ENCODE measurements at regions not wholly inside any gene's neighbourhood (a gene's known extent, or its start where the extent isn't known, plus 50 kb on each side); places are given as distances from the start of the nearest gene placed in this dataset.
"Not testable (repeated sequence)": the region's sequence is repeated elsewhere in the genome, so short reads cannot be mapped to it uniquely, and the experiment has no call there.

- DNase-seq, result no peak
- H3K9me3 ChIP-seq (ENCODE audit: control insufficient read depth, low read length), result peaks cover 2% of the 10 kb centered on the region
- H3K27me3 ChIP-seq (ENCODE audit: control insufficient read depth, insufficient read depth), result no peaks in the 10 kb centered on the region
- no peak overlapping the region for H3K27ac ChIP-seq (ENCODE audit: low read length)
- ATAC-seq, result no peak
- no peak overlapping the region for H3K4me3 ChIP-seq (ENCODE audit: low read length)
- no peaks in the 10 kb centered on the region for H3K4me1 ChIP-seq (ENCODE audit: control insufficient read depth, insufficient read depth, low read length)
- 65% methylated on average over 7 of the region's 7 CpGs for WGBS
- intact Hi-C loops (cut with DNase I), result no loop called here
These were observed 412.9 kb downstream of the CHSY3 start for GRCh38 chr5:130316971-130317680.

- Histone ChIP-seq H3K9me3 (ENCODE audit: control insufficient read depth, low read length) (no peaks in the 10 kb centered on the region), H3K4me1 (ENCODE audit: control insufficient read depth, insufficient read depth, low read length) (no peaks in the 10 kb centered on the region), H3K27ac (ENCODE audit: low read length) (no peak overlapping the region), H3K4me3 (ENCODE audit: low read length) (no peak overlapping the region), H3K27me3 (ENCODE audit: control insufficient read depth, insufficient read depth) (no peaks in the 10 kb centered on the region)
- ATAC-seq (no peak), DNase-seq (no peak)
- WGBS, result 97% methylated on average over 1 of the region's 1 CpG
- intact Hi-C loops (cut with DNase I), result no loop called here
These were observed 391.0 kb downstream of the CHSY3 start for GRCh38 chr5:130295235-130295634.

DNA sequence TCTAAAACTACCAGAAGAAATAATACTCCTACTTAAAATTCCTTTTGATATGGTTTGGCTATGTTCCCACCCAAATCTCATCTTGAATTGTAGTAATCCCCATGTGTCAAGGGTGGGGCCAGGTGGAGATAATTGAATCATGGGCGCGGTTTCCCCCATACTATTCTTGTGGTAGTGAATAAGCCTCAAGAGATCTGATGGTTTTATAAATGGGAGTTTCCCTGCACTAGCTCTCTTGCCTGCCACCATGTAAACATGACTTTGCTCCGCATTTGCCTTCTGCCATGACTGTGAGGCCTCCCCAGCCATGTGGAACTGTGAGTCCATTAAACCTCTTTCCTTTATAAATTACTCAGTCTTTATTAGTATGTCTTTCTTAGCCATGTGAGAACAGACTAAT is 390.5 kb downstream of the CHSY3 start:
- DNase-seq; H3K9me3 ChIP-seq (ENCODE audit: control insufficient read depth, low read length); ATAC-seq; H3K27ac ChIP-seq (ENCODE audit: low read length); H3K27me3 ChIP-seq (ENCODE audit: control insufficient read depth, insufficient read depth); intact Hi-C loops (cut with DNase I); H3K4me3 ChIP-seq (ENCODE audit: low read length); H3K4me1 ChIP-seq (ENCODE audit: control insufficient read depth, insufficient read depth, low read length): not testable (repeated sequence)
- 95% methylated on average over 3 of the region's 3 CpGs for WGBS

DNA sequence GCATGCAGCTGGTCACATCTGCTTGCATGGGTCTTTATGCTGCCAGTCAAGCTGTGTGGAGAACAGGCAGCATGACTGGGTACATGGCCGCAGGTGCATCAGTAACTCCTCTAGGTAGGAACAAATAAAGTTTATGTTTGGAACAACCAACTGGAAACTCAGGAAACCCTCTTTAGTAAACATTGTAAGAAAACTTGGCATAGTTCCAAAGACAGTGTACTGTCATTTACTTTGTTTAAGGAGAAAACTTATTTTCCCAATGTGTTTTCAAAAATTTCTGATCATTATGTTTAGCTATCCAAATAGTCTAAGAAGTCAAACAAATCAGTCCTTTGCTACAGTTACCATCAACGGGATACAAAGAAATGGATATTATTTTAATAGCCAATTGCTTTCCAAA is 386.0 kb downstream of the CHSY3 start:
- DNase-seq (no peak), ATAC-seq (no peak)
- intact Hi-C loops (cut with DNase I), result no loop called here

DNA sequence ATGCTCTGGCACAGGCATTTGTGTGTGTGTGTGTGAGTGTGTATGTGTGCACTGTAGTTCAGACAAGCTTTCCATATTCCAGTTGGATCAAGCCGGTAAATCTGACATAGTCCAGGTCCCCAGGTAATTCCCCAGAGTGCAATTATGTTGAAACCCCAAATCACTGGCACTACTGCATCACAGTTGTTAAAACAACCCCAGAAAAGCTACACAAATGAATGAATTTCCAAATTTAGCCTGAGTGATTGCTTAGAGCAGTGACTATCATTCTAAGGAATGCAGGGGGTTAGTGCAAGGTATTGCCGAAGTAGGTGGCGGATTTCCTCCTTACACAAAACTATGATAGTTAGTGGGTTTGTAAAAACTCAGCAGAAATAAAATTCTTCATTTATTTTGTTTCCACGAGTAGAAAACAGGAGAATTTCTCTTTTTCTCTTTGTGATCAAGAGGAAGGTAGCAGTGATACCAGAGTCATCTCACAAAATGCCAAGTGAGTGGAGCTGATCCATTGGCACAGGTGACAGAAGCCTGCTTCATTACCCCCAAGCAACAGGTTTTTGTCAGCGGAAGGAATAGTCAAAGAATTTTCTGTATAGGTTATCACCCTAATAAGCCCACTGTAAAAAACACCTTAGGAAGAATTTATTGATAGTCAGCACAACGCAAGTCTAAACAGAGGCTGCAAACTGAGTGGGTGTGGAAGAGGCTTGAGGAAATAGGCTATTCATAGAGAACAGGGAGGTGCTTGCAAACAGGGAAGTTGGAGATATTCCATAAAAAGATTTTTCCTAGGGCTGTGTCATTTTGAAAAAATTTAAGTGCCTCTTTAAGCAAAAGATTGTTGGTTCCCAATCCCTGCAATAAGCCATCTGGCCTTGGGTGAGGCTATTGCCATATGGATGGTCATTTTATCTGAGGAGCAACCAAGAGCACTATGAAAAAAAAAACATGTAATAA is 385.1 kb downstream of the CHSY3 start:
- no peak overlapping the region for H3K27ac ChIP-seq (ENCODE audit: low read length)
- no peak overlapping the region for H3K4me3 ChIP-seq (ENCODE audit: low read length)
- 75% methylated on average over 6 of the region's 6 CpGs for WGBS
- intact Hi-C loops (cut with DNase I), result no loop called here
- DNase-seq (no peak), ATAC-seq (peak in 1 of 2 donors; percentile 43)
- no peaks in the 10 kb centered on the region for H3K27me3 ChIP-seq (ENCODE audit: control insufficient read depth, insufficient read depth)
- no peaks in the 10 kb centered on the region for H3K9me3 ChIP-seq (ENCODE audit: control insufficient read depth, low read length)
- no peaks in the 10 kb centered on the region for H3K4me1 ChIP-seq (ENCODE audit: control insufficient read depth, insufficient read depth, low read length)

More for the DNA sequence above, 386.0 kb downstream of the CHSY3 start:
- Histone ChIP-seq H3K9me3 (ENCODE audit: control insufficient read depth, low read length) (no peaks in the 10 kb centered on the region), H3K4me3 (ENCODE audit: low read length) (no peak overlapping the region), H3K4me1 (ENCODE audit: control insufficient read depth, insufficient read depth, low read length) (no peaks in the 10 kb centered on the region), H3K27ac (ENCODE audit: low read length) (no peak overlapping the region), H3K27me3 (ENCODE audit: control insufficient read depth, insufficient read depth) (no peaks in the 10 kb centered on the region)
- 87% methylated on average over 2 of the region's 2 CpGs for WGBS

GRCh38 chr5:130287438-130287837 is 383.2 kb downstream of the CHSY3 start:
- H3K4me1 ChIP-seq (ENCODE audit: control insufficient read depth, insufficient read depth, low read length), result no peaks in the 10 kb centered on the region
- no peak overlapping the region for H3K4me3 ChIP-seq (ENCODE audit: low read length)
- DNase-seq (no peak), ATAC-seq (no peak)
- no peak overlapping the region for H3K27ac ChIP-seq (ENCODE audit: low read length)
- no peaks in the 10 kb centered on the region for H3K27me3 ChIP-seq (ENCODE audit: control insufficient read depth, insufficient read depth)
- intact Hi-C loops (cut with DNase I), result no loop called here
- no peaks in the 10 kb centered on the region for H3K9me3 ChIP-seq (ENCODE audit: control insufficient read depth, low read length)

DNA sequence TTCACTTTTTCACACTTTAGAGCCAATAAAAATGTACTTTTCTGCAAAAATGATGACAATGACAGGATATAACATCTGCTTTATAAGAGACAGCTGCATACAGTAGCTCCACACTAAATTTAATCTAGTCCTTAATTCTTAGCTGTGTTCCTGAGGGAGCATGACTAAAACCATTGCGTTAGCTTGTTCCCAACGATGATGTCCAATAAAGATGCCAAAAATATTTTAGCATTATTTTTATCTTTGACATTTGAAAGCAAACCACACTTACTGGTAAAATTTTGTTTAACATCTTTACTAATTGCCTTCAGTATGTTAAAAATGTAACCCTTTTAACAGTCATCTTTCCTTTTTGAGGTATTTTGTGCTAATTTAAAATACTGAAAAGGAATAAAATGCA is 382.7 kb downstream of the CHSY3 start:
- intact Hi-C loops (cut with DNase I), result no loop called here
- 49% methylated on average over 2 of the region's 2 CpGs for WGBS
- H3K9me3 ChIP-seq (ENCODE audit: control insufficient read depth, low read length), result no peaks in the 10 kb centered on the region
- H3K4me1 ChIP-seq (ENCODE audit: control insufficient read depth, insufficient read depth, low read length), result no peaks in the 10 kb centered on the region
- ATAC-seq, result peak; percentile 66 to 77
- DNase-seq, result no peak
- H3K4me3 ChIP-seq (ENCODE audit: low read length), result no peak overlapping the region
- H3K27ac ChIP-seq (ENCODE audit: low read length), result no peak overlapping the region
- no peaks in the 10 kb centered on the region for H3K27me3 ChIP-seq (ENCODE audit: control insufficient read depth, insufficient read depth)

- H3K4me1 ChIP-seq (ENCODE audit: control insufficient read depth, insufficient read depth, low read length), result no peaks in the 10 kb centered on the region
- WGBS, result 61% methylated on average over 1 of the region's 1 CpG
- ATAC-seq (peak; percentile 76 to 88), DNase-seq (peak in 2 of 3 donors; percentile 9 to 21)
- intact Hi-C loops (cut with DNase I), result no loop called here
- no peak overlapping the region for H3K4me3 ChIP-seq (ENCODE audit: low read length)
- H3K27me3 ChIP-seq (ENCODE audit: control insufficient read depth, insufficient read depth), result no peaks in the 10 kb centered on the region
- no peaks in the 10 kb centered on the region for H3K9me3 ChIP-seq (ENCODE audit: control insufficient read depth, low read length)
- H3K27ac ChIP-seq (ENCODE audit: low read length), result no peak overlapping the region
These were observed 377.8 kb downstream of the CHSY3 start for GRCh38 chr5:130282049-130282448.

GRCh38 chr5:130280528-130281217 is 376.4 kb downstream of the CHSY3 start:
- DNase-seq (no peak), ATAC-seq (no peak)
- no peaks in the 10 kb centered on the region for H3K4me1 ChIP-seq (ENCODE audit: control insufficient read depth, insufficient read depth, low read length)
- no peak overlapping the region for H3K4me3 ChIP-seq (ENCODE audit: low read length)
- intact Hi-C loops (cut with DNase I), result no loop called here
- no peaks in the 10 kb centered on the region for H3K27me3 ChIP-seq (ENCODE audit: control insufficient read depth, insufficient read depth)
- H3K9me3 ChIP-seq (ENCODE audit: control insufficient read depth, low read length), result no peaks in the 10 kb centered on the region
- no peak overlapping the region for H3K27ac ChIP-seq (ENCODE audit: low read length)
- WGBS, result 77% methylated on average over 8 of the region's 8 CpGs

DNA sequence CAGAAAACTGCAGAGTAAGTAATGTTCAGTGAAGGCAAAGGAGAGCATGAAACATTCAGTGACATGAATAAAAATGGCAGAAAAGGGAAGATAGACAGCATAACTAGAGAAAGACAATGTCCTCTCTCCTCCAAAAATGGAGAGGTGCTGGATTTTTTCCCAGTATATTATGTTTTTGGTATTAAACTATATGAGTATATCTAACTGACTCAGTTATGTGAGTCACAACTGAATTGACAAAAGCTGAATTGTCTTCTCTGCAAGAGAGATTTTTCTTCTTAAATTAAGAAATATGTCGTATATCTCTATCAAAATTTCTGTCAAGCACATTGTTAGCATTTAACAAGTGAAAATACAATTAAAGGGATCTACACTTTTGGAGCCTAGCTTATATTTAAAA is 375.1 kb downstream of the CHSY3 start:
- Histone ChIP-seq H3K27ac (ENCODE audit: low read length) (no peak overlapping the region), H3K4me3 (ENCODE audit: low read length) (no peak overlapping the region), H3K4me1 (ENCODE audit: control insufficient read depth, insufficient read depth, low read length) (no peaks in the 10 kb centered on the region), H3K9me3 (ENCODE audit: control insufficient read depth, low read length) (no peaks in the 10 kb centered on the region), H3K27me3 (ENCODE audit: control insufficient read depth, insufficient read depth) (no peaks in the 10 kb centered on the region)
- intact Hi-C loops (cut with DNase I), result no loop called here
- WGBS, result 62% methylated on average over 1 of the region's 1 CpG
- no peak for ATAC-seq
- no peak for DNase-seq

DNA sequence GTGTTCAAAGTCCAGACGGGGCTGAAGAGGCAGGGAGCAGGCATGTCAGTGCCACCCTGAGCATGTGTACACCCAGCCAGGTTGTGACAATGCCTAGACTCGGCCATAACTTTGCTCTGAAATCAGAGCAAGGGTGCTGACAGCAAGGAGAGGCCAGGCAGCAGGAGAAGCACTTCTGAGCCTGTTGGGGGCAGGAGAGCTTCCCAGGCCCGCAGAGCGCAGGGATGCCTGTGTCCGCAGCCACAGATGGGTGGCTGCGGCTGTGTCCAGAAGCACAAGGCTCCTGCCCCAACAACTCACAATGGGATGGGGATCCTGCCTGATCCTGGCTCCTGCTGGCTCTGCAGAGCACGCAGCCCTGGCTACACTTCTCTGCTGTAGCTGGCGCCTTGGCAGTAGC is 373.9 kb downstream of the CHSY3 start:
- H3K4me3 ChIP-seq (ENCODE audit: low read length), result no peak overlapping the region
- no peaks in the 10 kb centered on the region for H3K9me3 ChIP-seq (ENCODE audit: control insufficient read depth, low read length)
- no peak overlapping the region for H3K27ac ChIP-seq (ENCODE audit: low read length)
- H3K4me1 ChIP-seq (ENCODE audit: control insufficient read depth, insufficient read depth, low read length), result no peaks in the 10 kb centered on the region
- 86% methylated on average over 8 of the region's 8 CpGs for WGBS
- H3K27me3 ChIP-seq (ENCODE audit: control insufficient read depth, insufficient read depth), result no peaks in the 10 kb centered on the region
- DNase-seq (peak in 1 of 3 donors; percentile 17), ATAC-seq (no peak)
- intact Hi-C loops (cut with DNase I), result no loop called here
